Peyer's patch (tissue), 4 donors: ENCODE measurements at regions not wholly inside any gene's neighbourhood (a gene's known extent, or its start where the extent isn't known, plus 50 kb on each side); places are given as distances from the start of the nearest gene placed in this dataset.

Experiments used
- POLR2A ChIP-seq, 2 donors: fragments of 450-650 bp; IDR thresholded peaks; one replicate each; pipeline ENCODE4 v1.5.1; 2017; ENCODE audit warnings: antibody characterized with exemption in 2 of 2, mild to moderate bottlenecking in 2 of 2, moderate library complexity in 2 of 2
- TF ChIP-seq, protein P1 (sequence below), 6 experiments: fragments of 450-650 bp in 4 of 6; fragments of 200-600 bp in 2 of 6; sonication (generic) in 1 of 6; IDR thresholded peaks; one replicate each; pipeline ENCODE4 v1.5.1; 2017 to 2019; ENCODE audit warnings: antibody characterized with exemption in 6 of 6, mild to moderate bottlenecking in 3 of 6, moderate library complexity in 1 of 6

DNA sequence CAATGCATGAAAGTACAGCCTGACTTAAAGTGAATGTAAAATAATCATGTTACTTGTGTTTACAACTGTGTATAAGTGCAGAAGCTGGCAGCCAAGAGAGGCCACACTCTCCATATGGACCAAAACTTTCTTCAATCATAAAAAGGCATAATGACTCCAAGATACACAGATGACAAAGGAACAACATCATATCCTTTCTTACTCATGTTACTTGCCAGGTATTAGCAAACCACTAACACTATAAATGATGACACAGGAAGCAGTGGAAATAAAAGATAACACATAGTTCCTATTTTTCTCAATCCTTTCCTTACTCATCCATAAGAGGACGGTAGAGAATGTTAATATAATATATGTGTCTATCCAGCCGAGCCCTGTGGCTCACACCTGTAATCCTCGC is 400.0 kb upstream of the CDH2 start:
- TF ChIP-seq, protein P1, sequence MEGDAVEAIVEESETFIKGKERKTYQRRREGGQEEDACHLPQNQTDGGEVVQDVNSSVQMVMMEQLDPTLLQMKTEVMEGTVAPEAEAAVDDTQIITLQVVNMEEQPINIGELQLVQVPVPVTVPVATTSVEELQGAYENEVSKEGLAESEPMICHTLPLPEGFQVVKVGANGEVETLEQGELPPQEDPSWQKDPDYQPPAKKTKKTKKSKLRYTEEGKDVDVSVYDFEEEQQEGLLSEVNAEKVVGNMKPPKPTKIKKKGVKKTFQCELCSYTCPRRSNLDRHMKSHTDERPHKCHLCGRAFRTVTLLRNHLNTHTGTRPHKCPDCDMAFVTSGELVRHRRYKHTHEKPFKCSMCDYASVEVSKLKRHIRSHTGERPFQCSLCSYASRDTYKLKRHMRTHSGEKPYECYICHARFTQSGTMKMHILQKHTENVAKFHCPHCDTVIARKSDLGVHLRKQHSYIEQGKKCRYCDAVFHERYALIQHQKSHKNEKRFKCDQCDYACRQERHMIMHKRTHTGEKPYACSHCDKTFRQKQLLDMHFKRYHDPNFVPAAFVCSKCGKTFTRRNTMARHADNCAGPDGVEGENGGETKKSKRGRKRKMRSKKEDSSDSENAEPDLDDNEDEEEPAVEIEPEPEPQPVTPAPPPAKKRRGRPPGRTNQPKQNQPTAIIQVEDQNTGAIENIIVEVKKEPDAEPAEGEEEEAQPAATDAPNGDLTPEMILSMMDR (IDR thresholded peaks at IDR 0.05) = no peak
- TF ChIP-seq POLR2A (IDR thresholded peaks at IDR 0.05) = no peak
